ENCODE measurements at regions not wholly inside any gene's neighbourhood (a gene's known extent, or its start where the extent isn't known, plus 50 kb on each side); places are given as distances from the start of the nearest gene placed in this dataset.
"Not testable (repeated sequence)": the region's sequence is repeated elsewhere in the genome, so short reads cannot be mapped to it uniquely, and the experiment has no call there.

DNA sequence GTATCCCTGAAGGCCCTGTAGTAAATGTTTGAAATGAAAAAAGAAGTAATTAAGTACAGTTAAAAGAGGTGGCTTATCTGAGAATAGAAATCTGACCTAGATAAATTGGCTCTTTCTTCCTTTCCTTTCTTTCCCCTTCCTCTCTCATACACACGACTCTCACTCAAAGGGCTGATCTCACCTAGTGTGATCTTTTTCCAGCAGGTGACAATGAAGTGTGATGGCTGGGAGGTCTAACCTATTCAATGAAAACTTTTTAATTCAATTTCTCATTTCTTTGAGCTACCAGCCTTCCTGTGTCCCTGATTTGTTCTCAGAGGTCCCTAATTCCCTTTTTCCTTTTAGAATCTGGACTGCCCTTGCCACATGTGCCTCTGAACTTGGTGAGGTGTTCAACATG lies 118.0 kb upstream of the RIMS1 start:
- Histone ChIP-seq H3K9ac (ENCODE audit: low read depth in 2 of 2, low read length in 2 of 2) (no peak overlapping the region), H3K36me3 (no peaks in the 10 kb centered on the region), H3K4me1 (no peaks in the 10 kb centered on the region), H3K27me3 (no peaks in the 10 kb centered on the region), H3K9me3 (no peaks in the 10 kb centered on the region), H3K27ac (no peak overlapping the region), H3K4me3 (no peak overlapping the region)
- intact Hi-C loops (cut with DNase I), result no loop called here
- DNase-seq, result no peak
- TF ChIP-seq, protein P1, sequence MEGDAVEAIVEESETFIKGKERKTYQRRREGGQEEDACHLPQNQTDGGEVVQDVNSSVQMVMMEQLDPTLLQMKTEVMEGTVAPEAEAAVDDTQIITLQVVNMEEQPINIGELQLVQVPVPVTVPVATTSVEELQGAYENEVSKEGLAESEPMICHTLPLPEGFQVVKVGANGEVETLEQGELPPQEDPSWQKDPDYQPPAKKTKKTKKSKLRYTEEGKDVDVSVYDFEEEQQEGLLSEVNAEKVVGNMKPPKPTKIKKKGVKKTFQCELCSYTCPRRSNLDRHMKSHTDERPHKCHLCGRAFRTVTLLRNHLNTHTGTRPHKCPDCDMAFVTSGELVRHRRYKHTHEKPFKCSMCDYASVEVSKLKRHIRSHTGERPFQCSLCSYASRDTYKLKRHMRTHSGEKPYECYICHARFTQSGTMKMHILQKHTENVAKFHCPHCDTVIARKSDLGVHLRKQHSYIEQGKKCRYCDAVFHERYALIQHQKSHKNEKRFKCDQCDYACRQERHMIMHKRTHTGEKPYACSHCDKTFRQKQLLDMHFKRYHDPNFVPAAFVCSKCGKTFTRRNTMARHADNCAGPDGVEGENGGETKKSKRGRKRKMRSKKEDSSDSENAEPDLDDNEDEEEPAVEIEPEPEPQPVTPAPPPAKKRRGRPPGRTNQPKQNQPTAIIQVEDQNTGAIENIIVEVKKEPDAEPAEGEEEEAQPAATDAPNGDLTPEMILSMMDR (IDR thresholded peaks at IDR 0.05), result no peak

- Histone ChIP-seq H3K9ac (ENCODE audit: low read depth in 2 of 2, low read length in 2 of 2) (no peak overlapping the region), H3K4me3 (no peak overlapping the region), H3K27me3 (no peaks in the 10 kb centered on the region), H3K36me3 (no peaks in the 10 kb centered on the region), H3K4me1 (no peaks in the 10 kb centered on the region), H3K9me3 (no peaks in the 10 kb centered on the region), H3K27ac (no peak overlapping the region)
- no peak for DNase-seq
- intact Hi-C loops (cut with DNase I), result no loop called here
- TF ChIP-seq, protein P1 (IDR thresholded peaks at IDR 0.05), result no peak
Measured at GRCh38 chr6:71808865-71809264, 77.5 kb upstream of the RIMS1 start.

DNA sequence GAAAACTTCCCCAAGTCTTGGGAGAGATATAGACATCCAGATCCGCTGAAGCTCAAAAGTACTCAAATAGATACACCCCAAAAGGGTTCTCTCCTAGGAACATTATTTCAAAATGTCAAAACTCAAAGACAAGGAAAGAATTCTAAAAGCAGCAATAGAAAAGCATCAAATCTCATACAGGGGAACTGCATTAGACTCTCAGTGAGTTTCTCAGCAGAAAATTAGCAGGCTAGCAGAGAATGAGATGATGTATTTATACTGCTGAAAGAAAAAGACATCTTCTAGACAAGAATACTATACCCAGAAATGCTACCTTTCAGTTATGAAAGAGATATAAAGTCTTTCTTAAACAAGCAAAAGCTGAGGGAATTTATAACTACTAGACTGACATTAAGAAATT lies 75.5 kb upstream of the RIMS1 start:
- TF ChIP-seq, protein P1 (IDR thresholded peaks at IDR 0.05), result no peak
- Histone ChIP-seq H3K4me3 (no peak overlapping the region), H3K36me3 (no peaks in the 10 kb centered on the region), H3K9me3 (no peaks in the 10 kb centered on the region), H3K27me3 (no peaks in the 10 kb centered on the region), H3K27ac (no peak overlapping the region), H3K4me1 (no peaks in the 10 kb centered on the region), H3K9ac (ENCODE audit: low read depth in 2 of 2, low read length in 2 of 2) (no peak overlapping the region)
- intact Hi-C loops (cut with DNase I), result no loop called here
- no peak for DNase-seq

DNA sequence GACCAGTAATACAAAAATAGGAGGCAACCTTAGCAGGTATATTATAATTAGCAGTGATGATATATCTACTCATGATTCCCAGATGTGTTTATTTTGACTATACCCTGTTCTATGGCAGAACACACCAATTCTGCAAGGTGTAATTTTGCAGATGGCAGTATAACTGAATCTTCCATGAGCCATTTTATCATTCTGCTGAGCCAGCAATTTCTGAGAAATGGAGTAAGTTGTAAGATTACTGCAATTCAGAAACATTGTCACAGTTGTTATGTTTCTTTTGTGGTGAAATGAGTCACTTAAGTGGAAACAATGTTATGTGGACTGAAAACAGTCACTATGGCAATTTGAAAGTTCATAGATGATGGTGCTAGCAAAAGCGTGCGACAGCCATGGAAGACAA lies 63.7 kb upstream of the RIMS1 start:
- no peaks in the 10 kb centered on the region for H3K4me1 ChIP-seq
- no peaks in the 10 kb centered on the region for H3K9me3 ChIP-seq
- H3K27me3 ChIP-seq, result no peaks in the 10 kb centered on the region
- intact Hi-C loops (cut with DNase I), result no loop called here
- TF ChIP-seq, protein P1 (IDR thresholded peaks at IDR 0.05), result no peak
- H3K27ac ChIP-seq, result no peak overlapping the region
- no peak overlapping the region for H3K9ac ChIP-seq (ENCODE audit: low read depth in 2 of 2, low read length in 2 of 2)
- H3K36me3 ChIP-seq, result no peaks in the 10 kb centered on the region
- H3K4me3 ChIP-seq, result no peak overlapping the region
- DNase-seq, result no peak

DNA sequence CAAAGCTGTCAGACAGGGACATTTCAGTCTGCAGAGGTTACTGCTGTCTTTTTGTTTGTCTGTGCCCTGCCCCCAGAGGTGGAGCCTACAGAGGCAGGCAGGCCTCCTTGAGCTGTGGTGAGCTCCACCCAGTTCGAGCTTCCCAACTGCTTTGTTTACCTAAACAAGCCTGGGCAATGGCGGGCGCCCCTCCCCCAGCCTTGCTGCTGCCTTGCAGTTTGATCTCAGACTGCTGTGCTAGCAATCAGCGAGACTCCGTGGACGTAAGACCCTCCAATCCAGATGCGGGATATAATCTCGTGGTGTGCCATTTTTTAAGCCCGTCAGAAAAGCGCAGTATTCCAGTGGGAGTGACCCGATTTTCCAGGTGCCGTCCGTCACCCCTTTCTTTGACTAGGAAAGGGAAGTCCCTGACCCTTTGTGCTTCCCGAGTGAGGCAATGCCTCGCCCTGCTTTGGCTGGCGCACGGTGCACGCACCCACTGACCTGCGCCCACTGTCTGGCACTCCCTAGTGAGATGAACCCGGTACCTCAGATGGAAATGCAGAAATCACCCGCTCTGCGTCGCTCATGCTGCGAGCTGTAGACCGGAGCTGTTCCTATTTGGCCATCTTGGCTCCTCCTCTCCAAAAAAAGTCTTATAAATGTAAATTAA lies 54.1 kb upstream of the RIMS1 start:
- H3K36me3 ChIP-seq; H3K4me1 ChIP-seq; H3K9me3 ChIP-seq; H3K4me3 ChIP-seq; intact Hi-C loops (cut with DNase I); DNase-seq; H3K27ac ChIP-seq; H3K9ac ChIP-seq (ENCODE audit: low read depth in 2 of 2, low read length in 2 of 2); H3K27me3 ChIP-seq: not testable (repeated sequence)

Small RNA genes lying in the stretch of these regions (microRNA-seq; reads per million reads assigned to microRNA genes)
- gene MIR30A (3,737 reads per million, percentile 89 among the genes with 10 or more reads in this experiment), gene MIR30C2 (47.4 reads per million, percentile 43 among the genes with 10 or more reads in this experiment)
